ENCODE measurements at regions not wholly inside any gene's neighbourhood (a gene's known extent, or its start where the extent isn't known, plus 50 kb on each side); places are given as distances from the start of the nearest gene placed in this dataset.

DNA sequence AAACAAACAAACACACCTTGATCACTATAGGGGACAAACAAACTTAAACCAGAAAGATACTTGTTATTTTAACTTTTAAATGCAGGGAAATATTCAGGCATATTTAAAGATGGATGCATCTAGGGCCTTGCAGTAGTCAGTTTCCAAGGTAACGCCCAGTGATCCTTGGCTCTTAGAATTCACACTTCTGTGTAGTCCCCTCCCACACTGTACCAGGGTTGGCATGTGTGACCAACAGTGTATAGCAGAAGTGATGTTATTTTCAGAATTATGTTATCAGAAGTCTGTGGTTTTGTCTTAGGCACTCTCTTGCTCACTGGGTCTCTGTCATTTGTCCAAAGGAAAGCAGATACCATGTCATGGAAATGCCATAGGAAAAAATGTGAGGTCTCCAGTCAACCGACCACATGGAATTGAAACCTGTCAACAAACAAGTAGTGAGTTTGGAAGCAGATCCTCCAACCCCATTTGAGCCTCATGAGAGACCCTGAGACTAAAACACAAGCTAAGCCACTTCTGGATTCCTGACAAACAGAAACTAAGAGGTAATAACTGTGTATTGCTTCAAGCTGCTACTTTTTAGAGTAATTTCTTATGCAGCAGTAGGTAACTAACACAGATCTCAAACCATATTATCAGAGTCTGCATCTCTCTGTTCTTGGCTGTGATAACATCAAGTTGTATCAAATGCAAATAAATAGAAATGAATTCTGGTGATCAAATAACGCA is 670.3 kb downstream of the KCTD8 start:
- DNase-seq (ENCODE audit: low read depth in 3 of 3) = no peak

DNA sequence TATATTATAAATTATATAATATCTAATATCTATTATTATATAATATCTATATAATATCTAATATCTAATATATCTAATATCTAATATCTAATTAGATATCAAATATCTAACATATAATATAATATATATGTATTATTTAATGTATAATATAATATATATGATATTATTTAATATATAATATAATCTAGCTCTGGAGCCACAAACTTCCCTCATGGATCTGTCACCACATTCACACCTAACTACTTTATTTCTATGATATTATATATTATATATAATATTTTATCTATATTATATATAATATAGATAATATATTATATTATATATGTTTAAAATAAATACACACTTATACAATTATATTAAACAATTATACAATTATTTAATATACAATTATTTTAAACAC is 667.5 kb downstream of the KCTD8 start:
- no peak for DNase-seq (ENCODE audit: low read depth in 3 of 3)

DNA sequence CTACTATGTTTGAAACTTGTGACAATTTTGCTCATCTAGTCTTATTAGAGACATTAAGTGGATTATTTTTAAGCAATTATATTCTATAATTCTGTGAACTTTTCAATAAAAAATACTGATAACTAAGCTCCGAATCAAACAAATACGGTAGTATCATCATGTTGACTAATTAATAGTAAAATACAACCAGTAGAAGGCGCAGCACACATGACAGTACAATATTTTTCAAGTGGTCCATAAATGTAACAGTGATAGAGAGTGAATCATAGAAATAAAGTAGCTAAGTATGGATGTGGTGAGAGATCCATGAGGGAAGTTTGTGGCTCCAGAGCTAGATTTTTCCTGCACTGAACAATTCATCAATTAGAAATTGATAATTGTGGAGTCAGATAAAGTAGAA is 666.2 kb downstream of the KCTD8 start:
- no peak for DNase-seq (ENCODE audit: low read depth in 3 of 3)

DNA sequence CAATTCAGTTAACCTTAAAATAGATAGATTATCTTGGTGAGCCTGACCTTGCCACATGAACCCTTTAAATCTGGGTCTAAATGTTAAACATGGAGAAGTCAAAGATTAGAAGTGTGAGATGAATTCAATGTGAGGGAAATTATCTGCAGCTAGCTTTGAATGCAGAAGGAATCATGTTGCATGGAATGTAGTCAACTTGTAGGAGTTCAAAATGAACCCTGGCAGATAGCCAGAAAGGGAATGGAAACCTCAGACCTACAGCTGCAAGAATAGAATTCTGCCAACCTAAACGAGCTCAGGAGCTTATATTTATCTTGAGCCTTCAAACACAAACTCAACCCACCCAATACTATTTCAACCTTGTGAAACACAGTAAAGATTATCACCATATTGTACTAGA is 632.5 kb downstream of the KCTD8 start:
- DNase-seq (ENCODE audit: low read depth in 3 of 3) = no peak

DNA sequence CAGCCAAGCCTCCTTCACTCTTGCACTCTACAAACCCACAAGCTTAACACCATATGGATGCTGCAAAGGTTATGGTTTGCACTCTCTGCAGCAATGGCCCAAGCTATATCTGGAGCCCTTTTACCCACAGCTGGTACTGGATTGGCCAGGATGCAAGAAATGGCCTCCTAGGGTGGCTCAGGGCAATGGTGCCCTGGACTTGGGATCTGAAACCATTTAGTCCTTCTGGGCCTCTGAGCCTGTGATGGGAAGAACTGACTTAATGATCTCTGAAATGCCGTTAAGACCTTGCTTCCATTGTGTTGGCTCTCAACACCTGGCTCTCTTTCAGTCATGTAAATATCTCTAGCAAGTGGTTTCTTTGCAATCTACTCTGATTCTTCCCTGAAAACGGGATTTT is 626.0 kb downstream of the KCTD8 start:
- no peak for DNase-seq (ENCODE audit: low read depth in 3 of 3)

DNA sequence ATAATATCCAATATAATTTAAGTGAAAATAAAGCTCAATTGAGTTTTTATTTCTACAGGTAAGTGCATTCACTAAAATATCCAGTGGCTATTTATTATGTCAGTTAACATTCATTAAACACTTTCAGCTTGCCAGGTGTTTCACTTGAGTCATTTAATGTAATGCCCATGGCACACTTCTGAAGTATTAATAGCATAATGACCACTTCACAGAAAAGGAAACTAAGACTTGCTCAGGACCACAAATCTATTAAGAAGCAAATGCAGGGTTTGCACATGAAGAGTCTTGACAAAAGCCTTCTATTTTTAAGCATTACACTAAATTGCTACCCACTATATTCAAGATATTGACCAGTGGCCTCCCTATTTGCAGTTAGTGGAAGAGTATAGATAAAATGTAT is 612.7 kb downstream of the KCTD8 start:
- DNase-seq (ENCODE audit: low read depth in 3 of 3) = no peak

DNA sequence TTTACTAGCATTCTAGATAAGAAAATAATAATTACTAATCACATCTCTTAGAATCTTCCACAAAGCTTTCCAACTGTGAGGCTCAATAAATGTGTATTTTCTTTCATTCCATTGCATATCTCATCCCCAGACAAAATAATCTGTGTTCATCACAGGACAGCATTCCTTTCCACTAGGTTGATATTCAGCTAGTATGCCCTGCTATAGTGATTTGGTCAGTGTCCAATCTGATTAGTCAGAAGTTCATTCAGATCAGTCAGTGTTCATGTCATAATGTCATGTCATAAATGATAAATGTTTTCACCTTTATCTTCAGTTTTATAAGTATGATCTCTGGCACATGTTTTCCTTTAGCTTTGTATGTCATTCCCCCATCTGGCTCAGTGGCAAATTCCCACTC is 611.4 kb downstream of the KCTD8 start:
- no peak for DNase-seq (ENCODE audit: low read depth in 3 of 3)

DNA sequence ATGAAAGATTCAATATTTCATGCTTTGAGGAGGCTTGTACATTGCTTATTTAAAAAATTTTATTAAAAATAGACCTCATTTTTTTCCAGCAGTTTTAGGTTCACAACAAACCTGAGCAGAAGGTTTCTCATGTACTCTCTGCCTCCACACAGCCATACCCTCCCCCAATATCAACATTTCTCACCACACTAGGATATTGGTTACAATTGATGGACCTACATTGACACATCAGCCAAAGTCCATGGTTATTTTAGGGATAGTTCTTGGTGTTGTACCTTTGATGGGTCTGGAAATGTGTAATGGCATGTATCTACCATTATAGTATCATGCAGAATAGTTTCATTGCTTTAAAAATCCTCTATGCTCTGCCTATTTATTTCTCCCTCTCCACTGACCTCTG is 611.0 kb downstream of the KCTD8 start:
- no peak for DNase-seq (ENCODE audit: low read depth in 3 of 3)

DNA sequence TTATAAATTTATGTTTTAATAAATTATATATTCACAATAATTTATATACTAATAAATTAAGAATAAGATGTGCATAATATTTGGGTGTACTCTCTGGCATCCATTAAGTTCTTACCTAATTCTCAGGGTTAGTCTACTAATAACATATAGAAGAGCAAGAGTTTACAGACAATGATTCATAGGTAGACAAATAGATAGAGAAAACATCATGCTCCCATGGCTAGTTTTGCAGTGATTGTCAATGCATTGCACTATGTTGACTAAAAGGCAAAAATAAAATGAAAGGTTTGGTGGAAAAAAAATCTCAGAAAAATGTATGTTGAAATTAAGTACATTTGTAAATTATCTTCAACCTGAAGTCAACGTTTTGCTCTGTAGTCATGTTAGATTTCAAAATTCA is 606.0 kb downstream of the KCTD8 start:
- no peak for DNase-seq (ENCODE audit: low read depth in 3 of 3)

DNA sequence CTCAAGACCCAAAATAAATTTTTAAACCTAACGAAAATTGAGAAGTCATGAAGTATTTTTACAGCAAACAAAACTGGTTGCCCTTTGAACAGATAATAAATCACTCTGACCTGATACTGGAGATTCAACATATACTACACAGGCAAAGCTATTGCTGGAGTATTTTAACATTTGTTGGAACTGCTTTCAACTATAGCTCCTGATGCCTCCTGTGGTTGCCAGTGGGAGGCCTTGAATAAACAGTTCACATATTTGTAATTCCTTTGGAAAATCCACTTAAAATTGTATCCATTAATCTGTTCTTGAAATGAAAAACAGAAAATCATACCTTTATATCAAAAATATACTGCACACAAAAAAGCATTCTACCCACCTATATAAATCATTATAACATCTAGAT is 605.1 kb downstream of the KCTD8 start:
- no peak for DNase-seq (ENCODE audit: low read depth in 3 of 3)

DNA sequence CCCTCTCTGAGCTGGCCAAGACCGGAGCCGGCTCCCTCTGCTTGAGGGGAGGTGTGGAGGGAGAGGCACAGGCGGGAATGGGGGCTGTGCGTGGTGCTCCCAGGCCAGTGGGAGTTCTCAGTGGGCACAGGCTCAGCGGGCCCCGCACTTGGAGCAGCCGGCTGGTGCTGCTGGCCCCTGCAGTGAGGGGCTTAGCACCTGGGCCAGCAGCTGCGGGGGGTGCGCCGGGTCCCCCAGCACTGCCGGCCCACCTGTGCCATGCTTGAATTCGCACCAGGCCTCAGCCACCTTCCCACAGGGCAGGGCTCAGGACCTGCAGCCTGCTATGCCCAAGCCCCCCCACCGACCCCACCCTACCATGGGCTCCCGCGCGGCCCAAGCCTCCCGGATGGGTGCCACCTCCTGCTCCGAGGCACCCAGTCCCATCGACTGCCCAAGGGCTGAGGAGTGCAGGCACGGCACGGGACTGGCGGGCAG is 602.5 kb downstream of the KCTD8 start:
- DNase-seq (ENCODE audit: low read depth in 3 of 3) = no peak

DNA sequence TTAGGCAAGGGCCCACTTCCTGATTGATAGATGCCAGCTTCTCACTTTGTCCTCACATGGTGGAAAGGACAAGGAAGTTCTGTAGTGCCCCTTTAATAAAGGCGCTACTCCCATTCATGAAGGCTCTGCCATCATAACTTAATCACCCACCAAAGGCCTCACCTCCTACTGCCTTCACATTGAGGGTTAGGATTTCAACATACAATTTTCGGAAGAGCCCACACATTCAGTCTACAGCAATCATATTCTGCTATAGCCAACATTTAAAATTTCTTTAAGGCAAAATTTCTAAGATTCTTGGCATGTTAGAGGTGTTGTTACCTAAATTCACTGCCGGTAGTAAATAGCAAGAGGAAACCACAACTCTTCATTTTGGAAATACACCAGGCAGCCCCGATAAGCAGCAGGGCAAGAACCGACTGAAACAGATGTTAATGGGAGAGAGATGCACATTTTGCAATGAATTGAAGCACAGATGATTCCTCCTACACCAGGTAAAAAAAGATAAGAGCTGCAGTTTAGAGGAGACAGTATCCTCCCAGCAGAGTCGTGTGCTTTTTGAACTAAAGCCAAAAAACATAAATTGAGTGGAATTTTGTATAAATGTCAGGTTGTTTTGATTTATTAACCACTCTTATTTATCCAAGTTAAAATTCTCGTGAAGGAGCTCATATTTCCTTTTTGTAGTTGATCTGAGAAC is 594.9 kb downstream of the KCTD8 start:
- DNase-seq (ENCODE audit: low read depth in 3 of 3) = no peak

DNA sequence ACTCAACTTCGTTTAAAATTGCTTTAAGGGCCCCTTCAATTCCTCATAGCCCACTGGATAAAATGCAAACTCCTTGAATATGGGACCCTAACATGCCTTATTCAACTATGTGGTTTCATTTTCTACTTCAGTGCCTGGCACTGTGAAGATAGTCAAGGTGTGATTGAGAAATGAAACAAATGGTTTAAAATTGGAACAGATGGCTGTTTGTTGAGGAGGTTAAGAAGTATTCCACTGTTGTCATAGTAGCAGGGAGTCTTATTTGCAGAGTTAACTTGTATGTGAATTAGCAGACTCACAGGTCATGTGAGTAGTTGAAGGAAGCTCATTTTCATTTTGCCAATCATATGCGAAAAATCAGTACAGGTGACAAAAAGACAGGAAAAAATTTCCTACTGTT is 593.3 kb downstream of the KCTD8 start:
- DNase-seq (ENCODE audit: low read depth in 3 of 3) = no peak

DNA sequence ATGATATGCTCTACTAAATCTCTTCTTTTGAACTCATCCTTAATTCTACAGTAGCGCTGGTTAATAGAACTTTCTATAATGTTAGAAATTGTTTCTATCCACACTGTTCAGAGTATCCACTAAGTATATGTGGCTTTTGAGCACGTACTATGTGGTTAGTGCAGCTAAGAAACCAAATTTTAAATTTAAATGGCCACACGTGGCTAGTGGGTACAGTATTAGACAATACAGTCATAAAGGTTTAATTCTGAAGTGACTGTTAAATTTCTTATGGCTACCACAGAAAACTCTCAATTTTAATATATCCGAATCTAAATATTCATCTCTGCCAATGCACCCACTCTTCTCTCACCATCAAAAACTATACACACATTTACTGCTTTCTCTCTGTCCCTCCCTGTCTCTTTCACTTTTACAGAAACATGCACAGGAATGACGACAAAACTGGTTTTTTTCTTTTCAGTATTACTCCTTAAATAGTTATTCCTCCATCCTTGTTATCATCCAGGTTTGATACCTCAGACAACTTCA is 583.9 kb downstream of the KCTD8 start:
- no peak for DNase-seq (ENCODE audit: low read depth in 3 of 3)

DNA sequence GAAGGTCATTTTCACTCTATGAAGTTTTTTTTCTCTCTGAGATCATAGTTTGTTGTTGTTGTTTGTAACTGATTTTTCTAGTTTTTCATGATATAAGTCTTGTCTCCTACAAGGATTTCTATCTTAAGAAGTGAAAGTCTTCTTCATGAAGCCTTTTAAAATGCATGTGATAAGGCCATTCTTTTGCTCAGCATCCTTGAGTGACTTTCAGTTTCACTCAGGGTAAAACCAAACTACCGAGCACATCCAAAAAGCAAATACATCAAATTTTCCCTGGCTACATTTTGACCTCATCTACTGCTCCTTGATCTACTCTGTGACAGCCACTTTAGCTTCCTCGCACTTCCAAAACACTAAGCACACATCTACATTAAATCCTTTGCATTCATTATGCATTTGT is 580.7 kb downstream of the KCTD8 start:
- DNase-seq (ENCODE audit: low read depth in 3 of 3) = no peak

DNA sequence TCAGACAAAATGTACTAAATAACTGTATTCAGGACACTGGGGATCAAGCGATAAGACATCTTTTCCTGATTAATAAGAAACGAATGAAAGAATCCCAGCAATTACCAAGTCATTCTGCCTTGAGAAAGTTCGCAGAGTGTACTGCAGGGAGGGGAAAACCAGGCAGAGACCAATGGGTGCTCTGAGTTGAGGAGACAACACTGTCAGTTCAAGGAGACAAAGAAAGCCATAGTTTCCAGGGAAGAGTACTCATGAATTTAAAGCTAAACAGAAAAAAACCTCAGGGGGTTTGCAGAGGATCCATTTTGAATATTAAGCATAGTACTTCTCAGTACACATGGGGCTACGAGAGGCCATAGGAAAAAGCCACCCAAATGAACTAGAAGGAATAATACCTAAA is 573.0 kb downstream of the KCTD8 start:
- DNase-seq (ENCODE audit: low read depth in 3 of 3) = no peak

DNA sequence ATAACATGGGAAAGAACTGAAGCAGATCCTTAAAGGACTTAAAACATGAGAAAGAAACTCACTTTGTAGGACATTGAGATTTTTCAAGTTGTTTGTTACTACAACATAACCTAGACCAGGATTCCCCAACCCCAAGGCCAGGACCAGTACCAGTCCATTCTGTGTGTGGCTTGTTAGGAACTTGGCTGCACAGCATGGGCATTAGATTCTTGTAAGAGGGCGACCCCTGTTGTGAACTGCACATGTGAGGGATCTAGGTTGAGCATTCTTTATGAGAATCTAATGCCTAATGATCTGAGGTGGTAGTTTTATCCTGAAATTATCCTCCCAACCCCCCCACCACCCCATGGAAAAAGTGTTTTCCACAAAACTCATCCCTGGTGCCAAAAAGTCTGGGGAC is 566.1 kb downstream of the KCTD8 start:
- DNase-seq (ENCODE audit: low read depth in 3 of 3) = no peak

DNA sequence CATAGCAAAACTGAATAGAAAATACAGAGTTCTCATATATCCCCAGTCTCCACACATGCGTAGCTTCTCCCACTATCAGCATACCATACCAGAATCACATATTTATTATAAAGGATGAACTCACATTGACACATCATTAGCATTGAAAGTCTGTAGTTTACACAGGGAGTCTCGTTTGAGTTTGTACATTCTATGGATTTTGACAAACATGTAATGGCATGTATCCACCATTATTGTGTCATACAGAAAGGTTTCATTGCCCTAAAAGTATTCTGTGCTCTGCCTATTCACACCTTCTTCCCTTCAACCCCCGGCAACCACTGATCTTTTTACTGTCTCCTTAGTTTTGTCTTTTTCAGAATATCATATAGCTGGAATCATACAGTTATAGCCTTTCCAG is 562.4 kb downstream of the KCTD8 start:
- DNase-seq (ENCODE audit: low read depth in 3 of 3) = no peak

DNA sequence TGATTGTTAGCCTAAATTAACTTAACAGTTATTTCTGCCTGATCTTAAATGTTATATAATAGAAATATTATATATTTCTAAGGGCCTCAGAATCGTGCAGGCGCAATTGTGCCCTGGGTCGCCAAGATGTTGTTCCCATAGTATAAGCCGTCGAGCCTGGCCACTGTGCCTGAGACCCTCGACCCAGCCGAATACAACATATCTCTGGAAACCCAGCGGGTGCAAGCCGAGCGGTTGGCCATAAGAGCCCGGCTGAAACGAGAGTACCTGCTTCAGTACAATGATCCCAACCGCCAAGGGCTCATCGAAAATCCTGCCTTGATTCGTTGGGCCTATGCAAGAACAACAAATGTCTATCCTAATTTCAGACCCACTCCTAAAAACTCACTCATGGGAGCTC is 549.8 kb downstream of the KCTD8 start:
- no peak for DNase-seq (ENCODE audit: low read depth in 3 of 3)

DNA sequence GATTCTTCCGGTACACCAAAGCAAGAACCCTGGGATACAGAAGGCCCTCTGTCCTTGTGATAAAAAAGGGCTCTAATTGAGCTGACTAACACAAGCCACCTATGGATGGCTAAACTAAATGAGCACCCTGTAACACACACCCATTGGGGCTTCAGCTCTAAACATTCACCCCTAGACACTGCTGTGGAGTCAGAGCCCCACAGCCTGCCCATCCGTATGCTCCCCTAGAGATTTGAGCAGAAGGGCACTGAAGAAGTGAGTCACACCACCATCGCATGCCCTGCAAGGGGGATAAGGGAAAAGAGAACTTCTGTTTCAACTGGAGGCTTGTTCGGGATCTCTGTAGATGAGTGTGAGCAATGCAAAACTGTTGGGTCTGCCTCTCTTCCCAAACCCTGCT is 545.2 kb downstream of the KCTD8 start:
- no peak for DNase-seq (ENCODE audit: low read depth in 3 of 3)

DNA sequence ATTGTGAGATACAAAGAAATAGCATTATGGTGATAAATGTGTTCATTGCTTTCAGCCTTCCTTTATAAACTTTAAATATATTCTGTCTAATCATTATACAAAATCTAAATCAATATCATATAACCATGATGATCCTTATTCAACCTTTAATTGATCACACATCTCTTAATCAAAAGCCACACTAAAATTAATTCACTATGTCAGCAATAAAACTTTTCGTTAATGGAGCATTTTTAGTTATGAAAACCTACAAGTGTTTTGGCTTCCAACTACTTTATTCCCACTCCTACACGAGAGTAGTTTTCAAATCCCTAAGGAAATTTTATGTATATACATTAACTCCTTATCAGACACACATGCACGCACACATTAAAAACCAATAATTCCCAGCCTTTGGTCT is 530.2 kb downstream of the KCTD8 start:
- DNase-seq (ENCODE audit: low read depth in 3 of 3) = no peak

DNA sequence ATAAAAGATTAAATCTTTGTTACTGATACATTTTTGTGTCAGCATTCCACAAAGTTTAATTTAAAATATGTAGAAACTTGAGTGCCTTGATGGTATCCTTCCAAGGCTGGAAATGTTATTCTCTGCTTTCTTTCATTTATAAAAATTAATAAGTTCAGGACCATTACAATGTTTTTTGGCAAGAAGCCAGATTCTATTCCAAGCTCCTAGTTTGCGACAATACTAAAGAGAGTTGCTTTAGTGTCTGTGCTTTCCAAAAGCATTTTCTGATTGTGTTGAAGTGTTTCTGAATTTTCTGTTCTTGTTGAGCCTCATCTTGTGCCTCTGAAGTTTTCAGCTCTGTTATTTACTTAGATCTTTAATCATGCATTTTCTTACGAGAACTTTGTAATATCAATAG is 516.2 kb downstream of the KCTD8 start:
- DNase-seq (ENCODE audit: low read depth in 3 of 3) = no peak

DNA sequence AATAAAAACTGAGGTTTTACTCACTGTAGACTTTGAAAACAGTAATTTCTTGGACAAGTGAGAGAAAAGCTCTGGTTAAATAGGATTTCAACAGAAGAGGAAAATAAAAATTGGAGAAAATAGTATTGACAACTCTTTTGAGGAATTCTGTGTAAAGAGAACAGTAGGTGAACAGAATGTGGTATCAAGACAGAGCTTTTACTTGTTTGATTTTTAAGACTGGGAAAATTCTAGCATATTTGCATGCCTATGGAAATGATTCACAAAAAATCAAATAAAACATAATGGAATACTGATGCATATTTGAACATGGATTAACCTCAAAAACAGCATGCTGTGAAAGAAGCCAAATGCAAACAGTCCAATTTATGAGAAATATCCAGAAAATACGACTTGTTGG is 504.6 kb downstream of the KCTD8 start:
- no peak for DNase-seq (ENCODE audit: low read depth in 3 of 3)

Measured in stimulated activated CD4-positive, alpha-beta T cell treated with anti-CD3 and anti-CD28 coated beads, TNF-alpha, amount 100 ng/mL, for 4 hours (primary cell).